HG03575 (cell line): ENCODE measurements at regions not wholly inside any gene's neighbourhood (a gene's known extent, or its start where the extent isn't known, plus 50 kb on each side); places are given as distances from the start of the nearest gene placed in this dataset.
"Not testable (repeated sequence)": the region's sequence is repeated elsewhere in the genome, so short reads cannot be mapped to it uniquely, and the experiment has no call there.

ENCODE experiments used
- ATAC-seq: cut with Tn5 transposase; IDR thresholded peaks from one replicate; pipeline ENCODE4 v1.9.1; 2021; ENCODE audit not compliant: unreplicated experiment, insufficient number of reproducible peaks, low FRiP score; ENCODE audit errors: extremely low read depth

DNA sequence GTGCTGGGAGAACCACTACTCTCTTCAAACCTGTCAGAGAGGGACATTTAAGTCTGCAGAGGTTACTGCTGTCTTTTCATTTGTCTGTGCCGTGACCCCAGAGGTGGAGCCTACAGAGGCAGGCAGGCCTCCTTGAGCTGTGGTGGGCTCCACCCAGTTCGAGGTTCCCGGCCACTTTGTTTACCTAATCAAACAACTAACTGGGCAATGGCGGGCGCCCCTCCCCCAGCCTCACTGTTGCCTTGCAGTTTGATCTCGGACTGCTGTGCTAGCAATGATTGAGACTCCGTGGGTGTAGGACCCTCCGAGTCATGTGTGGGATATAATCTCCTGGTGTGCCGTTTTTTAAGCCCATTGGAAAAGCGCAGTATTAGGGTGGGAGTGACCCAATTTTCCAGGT, 69.0 kb upstream of the KLHL4 start:
- not testable (repeated sequence) for ATAC-seq

DNA sequence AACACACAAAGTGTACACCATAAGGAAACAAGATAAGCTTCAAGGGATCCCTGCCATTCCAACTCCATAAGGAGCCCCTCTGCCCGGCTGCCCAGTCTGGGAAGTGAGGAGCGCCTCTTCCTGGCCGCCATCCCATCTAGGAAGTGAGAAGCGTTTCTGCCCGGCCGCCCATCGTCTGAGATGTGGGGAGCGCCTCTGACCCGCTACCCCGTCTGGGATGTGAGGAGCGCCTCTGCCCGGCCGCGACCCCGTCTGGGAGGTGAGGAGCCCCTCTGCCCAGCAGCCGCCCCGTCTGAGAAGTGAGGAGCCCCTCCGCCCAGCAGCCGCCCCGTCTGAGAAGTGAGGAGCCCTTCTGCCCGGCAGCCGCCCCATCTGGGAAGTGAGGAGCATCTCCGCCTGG, 51.8 kb upstream of the KLHL4 start:
- ATAC-seq, result not testable (repeated sequence)
